IPS-11a (cell line): ENCODE measurements at regions not wholly inside any gene's neighbourhood (a gene's known extent, or its start where the extent isn't known, plus 50 kb on each side); places are given as distances from the start of the nearest gene placed in this dataset.

Experiments used
- H3K4me3 ChIP-seq: one replicate; pipeline ENCODE4 v1.5.1; 2013; ENCODE audit warnings: low read depth, low read length, control low read depth

DNA sequence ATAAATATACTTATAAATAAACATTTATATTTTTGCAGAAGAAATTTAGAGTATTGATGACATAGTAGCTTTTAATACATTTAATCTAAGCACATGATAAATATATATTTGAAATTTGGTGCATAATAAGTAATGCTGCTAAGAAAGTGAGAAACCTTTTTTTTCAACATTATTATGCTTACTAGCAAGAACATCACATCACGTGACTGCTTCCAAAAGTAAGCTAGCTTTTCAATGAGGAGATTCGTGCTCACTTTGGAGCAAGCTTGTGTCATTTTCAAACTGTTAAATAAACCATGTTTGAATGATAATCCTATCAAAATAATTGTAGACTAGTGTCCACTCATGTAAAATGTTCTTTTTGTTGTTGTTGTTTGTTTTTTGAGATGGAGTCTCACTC lies 109.0 kb upstream of the SLC4A7 start:
- H3K4me3 ChIP-seq = no peak overlapping the region

DNA sequence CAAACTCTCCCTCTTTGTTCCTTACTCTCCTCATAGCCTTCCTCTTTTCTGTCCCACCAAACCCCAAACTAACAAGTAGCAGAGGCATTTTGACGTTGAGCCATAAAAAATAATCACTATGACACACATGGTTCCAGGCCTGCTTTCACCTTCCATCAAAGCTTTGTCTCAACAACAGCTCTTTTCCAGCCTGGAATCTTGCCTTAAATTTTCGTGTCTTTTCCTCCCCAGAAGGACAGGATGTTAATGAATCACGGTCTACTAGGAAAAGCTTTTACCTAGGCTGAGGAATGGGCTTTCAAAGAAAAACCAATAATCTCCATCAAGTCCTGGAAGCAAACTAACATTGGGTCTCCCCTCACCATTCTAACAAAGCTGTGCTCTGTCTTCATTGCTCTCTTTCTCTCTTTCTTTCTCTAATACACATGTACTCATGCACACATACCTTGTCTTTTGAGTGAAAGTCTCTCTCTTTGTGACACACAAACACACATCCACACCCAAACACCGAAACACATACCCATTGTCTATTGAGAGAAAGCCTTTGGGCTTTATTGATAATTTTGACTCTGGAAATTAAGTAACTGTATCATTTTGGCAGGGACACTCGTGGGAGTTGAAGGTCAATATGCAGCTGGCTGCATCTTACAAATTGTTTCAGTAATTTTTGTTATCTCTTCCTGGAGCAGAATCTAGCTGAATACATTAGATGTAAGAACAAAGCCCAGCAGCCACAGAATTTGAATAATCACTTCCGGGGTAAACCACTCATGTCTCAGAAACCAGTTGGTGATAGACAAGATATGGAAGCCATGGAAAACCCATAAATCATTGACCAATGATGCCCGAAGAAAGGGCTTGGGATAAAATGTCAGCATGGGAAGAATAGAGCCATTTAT lies 107.4 kb upstream of the SLC4A7 start:
- H3K4me3 ChIP-seq = no peak overlapping the region

DNA sequence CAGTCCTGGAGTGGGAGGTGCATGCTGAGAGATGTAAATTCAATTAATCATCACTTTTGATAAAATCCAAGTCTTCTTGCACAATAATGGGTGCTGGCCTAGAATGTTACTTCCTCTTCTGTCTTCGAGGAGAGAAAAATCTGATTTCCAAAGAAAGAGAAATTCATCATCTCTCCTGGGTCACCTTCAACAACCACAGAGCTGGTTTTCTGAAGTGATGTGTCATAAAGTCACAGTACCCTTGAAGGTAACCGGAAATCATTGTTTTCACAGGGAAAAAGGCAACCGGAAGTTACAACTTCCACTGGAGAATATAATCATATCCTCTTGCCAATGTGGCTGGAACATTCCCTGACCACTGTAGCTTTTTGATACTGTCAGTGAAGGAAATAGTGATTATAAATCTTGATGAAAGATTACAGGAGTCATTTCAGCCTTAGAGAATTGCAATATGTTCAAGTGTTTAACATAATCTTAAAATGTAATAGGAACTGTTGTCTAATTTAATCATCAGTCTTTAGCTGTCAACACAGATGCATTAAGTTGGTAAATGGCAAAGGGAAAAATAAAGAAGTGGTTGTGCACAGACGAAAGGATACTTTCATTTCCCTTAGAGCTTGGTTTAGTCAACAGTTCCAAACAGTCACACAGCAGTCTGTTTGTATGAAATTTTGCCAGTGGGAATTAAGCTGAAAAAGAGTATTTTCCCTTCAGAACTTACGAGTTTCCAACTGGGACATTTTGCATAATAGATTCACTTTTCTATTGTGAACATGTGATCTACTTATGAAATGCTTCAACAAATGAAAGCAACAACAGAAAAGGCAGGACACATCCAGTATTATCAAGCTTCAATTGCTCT lies 106.5 kb upstream of the SLC4A7 start:
- no peak overlapping the region for H3K4me3 ChIP-seq

DNA sequence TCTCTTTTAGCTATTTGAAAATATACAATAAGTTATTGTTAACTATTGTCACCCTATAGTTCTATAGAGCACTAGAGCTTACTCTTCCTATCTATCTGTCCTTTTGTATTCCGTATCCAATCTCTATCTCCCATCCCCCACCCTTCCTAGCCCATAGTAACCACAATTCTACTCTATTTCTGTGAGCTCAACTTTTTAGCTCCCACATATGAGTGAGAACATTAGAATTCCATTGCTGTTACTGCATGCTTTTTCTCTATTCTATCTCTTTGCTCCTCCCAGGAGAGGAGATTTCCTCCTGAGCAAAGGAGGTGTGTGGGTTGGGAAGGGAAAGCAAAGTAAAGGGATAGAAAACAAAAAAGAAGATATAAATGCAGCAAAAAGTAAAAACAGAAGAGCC lies 105.6 kb upstream of the SLC4A7 start:
- H3K4me3 ChIP-seq = no peak overlapping the region

DNA sequence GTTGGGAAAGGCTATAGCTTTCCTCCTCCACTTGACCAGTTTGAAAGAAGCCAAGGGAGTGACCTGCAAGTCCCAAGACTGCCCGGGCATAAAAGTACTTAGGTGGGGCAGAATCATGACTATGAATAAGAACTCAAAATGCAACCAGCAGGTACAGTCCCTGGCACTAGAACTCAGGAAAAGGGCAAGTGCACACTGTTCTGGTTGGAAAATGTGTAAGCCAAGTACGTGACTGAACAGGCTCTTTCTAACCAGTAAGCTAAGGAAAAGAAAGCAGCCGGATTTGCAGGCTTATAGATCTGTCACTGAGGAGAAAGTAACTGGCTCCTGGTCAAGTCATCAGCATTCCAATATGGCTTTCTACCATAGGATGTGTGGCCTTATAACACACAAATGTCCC lies 101.2 kb upstream of the SLC4A7 start:
- H3K4me3 ChIP-seq = no peak overlapping the region

DNA sequence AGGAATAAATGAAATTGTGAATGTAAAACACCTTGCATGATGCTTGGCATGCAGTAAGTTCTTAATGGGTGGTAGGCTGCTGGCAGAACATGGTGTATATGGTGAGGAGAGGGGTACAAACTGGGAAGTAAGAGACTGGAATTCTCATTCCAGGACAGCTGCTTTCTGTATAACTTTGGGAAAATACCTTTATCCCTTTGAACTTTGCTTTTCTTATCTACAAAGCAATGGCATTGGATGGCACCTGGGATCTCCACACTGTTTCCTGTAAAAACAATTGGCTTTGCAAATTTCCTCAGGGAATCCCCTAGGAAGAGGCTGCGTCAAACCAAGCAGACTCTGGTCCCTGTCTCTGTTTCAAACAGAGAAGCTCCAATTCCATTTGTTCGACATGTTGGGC lies 100.7 kb upstream of the SLC4A7 start:
- no peak overlapping the region for H3K4me3 ChIP-seq

DNA sequence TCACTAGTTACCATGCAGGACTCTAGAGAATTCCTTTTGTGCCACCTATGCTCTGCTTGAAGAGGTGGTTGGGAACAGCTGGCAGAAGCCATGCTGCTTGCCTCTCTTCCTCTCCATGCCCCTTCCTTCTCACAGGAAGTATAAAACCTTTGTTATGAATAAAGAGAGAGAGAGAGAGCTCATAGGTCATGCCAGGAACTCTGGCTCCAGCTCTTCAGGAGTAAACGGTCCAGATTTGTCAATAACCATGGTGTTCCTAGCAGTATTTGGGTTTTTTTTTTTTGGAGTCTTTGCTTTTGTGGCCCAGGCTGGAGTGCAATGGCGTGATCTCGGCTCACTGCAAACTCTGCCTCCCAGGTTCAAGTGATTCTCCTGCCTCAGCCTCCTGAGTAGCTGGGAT lies 97.7 kb upstream of the SLC4A7 start:
- no peak overlapping the region for H3K4me3 ChIP-seq

DNA sequence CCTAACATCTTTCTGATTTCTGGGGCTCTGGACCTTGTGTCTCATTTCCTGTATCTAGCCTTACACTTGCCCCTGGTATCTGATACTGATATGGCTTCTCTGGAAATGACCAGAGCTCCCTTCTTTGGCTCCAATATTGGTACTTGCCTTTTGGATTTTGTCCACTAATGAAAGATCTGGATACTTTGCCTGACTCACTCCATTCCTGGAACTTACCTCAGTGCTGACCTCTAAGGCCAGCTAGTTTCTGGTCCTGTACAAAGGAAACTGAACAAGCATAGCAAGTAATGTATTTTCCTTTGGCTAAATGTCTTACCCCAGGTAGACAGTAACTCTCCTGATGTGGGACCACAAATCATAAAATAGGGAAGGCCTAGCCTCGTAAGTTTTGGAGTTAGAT lies 93.8 kb upstream of the SLC4A7 start:
- H3K4me3 ChIP-seq = no peak overlapping the region

DNA sequence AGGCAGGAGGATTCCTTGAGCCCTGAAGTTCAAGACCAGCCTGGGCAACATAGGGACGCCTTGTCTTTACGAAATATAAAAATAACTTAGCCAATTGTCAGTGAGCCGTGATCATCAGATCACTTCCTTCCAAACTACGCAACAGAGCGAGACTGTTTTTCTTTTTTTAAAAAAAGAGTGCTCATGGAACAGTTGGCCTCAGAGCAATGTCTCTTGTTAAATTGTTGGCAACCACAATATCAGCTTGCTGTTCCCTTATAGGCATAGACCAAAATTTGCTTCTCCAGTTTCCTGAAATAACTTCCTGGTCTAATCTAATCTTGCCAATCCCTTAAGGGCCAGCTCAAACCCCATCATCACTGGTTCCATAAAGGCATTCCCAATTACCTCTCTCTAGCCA lies 93.3 kb upstream of the SLC4A7 start:
- no peak overlapping the region for H3K4me3 ChIP-seq

DNA sequence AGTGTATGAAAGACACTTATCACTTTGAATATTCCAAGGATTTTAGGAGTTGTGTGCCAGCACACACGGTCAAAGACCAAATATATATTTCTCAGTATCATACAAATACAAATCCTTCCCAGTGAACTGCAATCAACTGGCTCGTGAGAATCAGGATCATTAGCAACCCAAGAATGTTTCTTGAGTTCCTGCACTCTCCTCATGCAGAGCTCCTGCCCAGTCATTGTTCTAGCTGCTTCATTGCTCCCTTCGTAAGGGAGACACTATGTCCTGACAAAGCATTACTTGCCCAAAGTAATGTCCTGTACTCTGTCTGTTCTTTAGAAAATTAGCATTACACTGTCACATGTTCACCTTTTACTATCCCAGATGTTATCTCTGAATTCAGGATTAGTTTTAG lies 92.0 kb upstream of the SLC4A7 start:
- H3K4me3 ChIP-seq = no peak overlapping the region

DNA sequence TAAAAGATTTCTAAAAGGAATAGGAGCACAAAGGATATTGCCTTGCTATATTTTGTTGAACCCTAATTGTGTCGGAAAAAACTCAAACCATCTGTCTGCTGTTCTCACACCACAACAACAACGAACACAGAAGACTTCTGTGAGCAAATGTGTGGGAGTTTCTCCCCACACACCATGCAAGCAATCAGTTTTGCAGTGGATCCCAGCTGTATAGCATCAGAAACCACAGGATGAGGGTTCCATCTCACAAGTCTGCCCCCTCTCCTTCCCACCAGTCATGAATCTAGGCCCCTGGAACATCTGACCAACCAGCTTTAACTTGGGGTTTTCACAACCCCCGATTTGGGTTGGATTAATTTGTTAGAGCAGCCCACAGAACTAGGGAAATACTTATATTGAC lies 91.3 kb upstream of the SLC4A7 start:
- H3K4me3 ChIP-seq = no peak overlapping the region

DNA sequence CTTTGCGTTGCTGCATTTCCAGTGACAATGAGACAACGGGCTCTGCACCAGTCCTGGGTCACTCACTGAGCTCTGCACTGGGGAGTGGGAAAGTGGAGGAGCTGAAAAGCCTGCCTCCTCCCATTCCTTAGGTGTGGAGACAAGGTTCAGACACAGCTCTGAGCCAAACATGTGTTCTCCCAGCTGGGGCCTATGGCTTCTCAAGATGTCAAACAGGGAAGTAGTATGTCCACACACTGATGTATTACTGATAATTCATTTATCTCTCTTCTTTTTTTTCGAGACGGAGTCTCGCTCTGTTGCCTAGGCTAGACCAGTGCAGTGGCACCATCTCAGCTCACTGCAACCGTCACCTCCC lies 90.2 kb upstream of the SLC4A7 start:
- no peak overlapping the region for H3K4me3 ChIP-seq

DNA sequence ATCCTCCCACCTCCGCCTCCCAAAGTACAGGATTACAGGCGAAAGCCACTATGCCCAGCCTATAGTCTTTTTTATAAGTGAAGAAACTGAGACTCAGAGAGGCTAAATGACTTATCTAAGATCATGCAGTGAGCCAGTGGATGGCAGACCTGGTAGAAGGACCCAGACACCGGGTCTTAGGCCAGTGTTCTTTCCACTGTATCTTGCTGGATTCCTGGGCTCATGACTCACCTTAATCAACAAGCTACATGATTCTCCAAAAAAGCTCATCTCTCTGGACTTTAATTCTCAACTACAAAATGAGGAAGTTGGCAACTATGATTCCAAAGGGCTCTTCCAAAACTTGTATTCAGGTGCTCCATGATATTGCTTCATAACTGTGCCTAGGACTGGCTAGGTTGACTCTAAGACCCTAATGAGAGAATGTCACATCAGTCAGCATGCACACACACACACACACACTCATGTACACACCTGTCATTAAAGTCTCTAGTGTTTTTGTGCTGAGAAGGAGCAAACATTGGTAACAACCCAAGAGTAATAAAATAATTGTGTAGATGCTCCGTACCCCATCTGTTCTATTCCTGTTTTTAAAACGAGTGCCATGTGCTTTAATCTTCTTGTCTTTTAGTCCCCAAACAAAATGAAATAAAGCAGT lies 89.7 kb upstream of the SLC4A7 start:
- no peak overlapping the region for H3K4me3 ChIP-seq

DNA sequence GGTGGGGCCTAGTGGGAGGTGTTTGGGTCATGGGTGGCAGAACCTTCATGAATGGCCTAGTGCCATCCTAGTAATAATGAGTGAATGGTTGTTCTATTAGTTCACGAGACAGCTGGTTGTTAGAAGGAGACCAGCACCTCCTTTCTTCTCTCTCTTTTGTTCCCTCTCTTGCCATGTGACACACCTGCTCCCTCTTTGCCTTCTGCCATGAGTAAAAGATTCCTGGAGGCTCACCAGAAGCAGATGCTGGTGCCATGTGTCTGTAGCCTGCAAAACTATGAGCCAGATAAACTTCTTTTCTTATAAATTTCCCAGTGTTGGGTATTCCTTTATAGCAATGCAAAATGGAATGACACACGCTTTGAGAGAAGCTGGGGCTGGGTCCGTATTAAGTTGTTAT lies 89.0 kb upstream of the SLC4A7 start:
- no peak overlapping the region for H3K4me3 ChIP-seq

DNA sequence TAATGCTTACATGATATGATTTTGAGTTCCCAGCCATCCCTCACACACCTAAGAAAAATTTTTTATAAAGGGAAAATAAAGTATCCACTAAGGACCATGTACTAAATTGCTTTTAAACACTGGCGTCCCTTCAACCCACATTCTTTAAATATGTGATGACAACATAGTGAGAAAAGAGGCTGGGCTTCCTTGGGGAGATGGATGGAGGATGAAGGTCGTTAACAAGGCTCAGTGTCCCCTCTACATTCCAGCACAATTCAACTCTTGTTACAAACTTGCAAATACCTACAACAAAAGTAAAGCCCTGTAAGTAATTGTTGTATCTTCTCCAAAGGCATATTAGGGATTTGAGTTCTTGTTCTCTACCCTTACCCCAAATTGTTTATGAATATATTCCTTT lies 87.2 kb upstream of the SLC4A7 start:
- H3K4me3 ChIP-seq = no peak overlapping the region

DNA sequence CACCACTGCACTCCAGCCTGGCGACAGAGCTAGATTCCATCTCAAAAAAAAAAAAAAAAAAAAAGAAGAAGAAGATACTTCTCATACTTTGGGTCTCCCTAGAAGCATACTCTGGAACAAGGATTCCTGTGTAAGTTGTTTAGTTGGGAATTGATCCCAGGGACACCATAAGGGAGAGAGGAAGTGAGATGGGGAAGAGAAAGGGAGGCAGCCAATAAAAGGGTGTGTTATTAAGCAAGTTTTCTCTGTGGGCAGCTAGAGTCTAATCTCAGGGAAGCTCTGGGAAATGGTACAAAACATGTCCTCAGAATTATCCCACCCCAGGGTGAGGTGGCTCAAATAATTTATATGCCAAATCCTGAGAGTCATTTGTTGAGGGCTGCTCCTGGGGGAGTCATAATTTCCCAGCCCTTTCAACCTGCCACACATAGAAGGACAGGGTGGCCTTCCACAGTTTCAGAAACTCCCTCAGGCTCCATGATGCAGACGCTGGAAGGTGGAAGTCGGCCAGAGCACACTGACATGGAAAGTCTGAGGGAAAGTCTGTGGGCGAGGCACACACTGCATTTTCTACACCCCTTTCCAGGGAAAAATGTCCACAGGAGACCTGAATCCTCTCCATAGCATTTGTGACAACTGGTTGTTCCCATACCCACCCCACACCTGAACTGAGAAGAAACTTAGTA lies 86.4 kb upstream of the SLC4A7 start:
- no peak overlapping the region for H3K4me3 ChIP-seq

DNA sequence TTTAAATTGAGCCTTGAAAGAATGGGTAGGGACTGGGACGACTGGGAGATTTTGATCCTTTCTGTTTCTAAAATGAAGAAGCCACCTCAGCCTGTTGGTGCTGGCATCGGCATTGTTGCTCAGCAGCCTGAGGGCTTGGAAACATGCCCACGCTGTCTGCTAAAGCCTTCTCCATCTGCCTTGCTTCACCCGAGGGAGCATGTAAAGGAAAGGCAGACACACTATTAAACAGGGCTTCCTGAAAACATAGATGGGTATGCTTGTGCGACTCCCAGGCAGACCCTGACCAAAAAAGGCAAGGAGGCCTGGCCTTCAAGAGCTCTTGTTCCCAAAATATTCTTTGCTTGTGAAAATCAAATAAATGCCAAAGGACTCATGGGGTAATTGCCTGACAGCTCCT lies 84.2 kb upstream of the SLC4A7 start:
- no peak overlapping the region for H3K4me3 ChIP-seq

DNA sequence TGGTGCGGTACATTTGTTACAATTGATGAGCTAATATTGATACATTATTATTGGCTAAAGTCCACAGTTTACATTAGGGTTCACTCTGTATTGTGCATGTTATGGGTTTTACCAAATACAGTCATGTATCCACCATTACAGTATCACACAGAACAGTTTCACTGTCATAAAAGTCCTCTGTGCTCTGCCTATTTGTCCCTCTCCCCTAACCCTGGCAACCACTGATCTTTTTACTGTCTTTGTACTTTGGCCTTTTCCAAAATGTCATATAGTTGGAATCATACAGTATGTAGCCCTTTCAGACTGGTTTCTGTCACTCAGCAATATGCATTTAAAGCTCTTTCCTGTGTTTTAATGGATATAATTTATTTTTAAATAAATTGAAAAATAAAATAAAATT lies 83.1 kb upstream of the SLC4A7 start:
- H3K4me3 ChIP-seq = no peak overlapping the region

DNA sequence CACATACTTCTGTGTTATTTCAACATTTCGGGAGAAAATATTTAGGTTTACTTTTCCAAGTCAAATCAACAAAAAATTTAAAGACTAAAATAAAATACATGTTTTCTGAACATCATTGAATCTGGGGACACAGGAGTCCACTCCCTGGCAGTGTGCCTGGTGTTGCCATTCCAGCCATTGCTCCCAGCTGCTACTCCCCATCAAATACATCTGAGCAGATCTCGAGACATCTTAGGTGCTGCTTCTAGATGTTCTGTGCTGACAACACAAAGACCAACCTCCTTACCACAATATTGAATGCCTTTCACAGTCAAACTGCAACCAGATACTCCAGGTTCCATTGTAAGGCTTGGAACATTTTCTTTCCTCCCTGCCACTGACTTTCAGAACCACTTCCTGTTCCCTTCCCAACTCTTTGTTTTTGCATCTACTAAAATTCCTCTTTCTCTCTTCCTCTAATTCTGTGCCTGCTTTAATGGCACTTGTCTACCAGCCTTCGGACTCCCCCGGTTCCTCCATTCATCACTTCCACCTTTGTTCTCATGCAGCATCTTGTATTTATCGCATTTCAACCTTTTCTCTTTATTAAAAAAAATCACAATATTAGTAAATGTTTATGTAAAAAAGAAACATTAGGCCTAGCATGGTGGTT lies 81.1 kb upstream of the SLC4A7 start:
- no peak overlapping the region for H3K4me3 ChIP-seq

DNA sequence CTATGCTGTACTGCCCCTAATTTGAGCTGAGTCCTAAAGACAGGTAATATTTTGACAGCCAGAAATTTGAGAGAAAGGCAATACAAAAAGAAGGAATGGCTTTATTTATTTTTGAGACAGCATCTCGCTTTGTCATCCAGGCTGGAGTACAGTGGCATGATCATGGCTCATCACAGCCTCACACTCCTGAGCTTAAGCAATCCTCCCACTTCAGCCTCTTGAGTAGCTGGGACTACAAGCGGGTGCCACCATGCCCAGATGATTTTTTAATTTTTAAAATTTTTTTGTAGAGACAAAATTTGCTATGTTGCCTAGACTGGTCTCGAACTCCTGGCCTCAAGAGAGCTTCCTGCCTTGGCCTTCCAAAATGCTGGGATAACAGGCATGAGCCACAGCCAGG lies 77.4 kb upstream of the SLC4A7 start:
- H3K4me3 ChIP-seq = no peak overlapping the region
